ENCODE measurements at regions not wholly inside any gene's neighbourhood (a gene's known extent, or its start where the extent isn't known, plus 50 kb on each side); places are given as distances from the start of the nearest gene placed in this dataset.

- Histone ChIP-seq H3K27me3 (ENCODE audit: insufficient read depth, low read depth, severe bottlenecking) (no peaks in the 10 kb centered on the region), H3K4me3 (ENCODE audit: low read depth, low read length) (no peak overlapping the region), H3K36me3 (no peaks in the 10 kb centered on the region), H3K9me3 (ENCODE audit: severe bottlenecking) (no peaks in the 10 kb centered on the region), H3K27ac (no peak overlapping the region)
- no peak for TF ChIP-seq CTCF (IDR thresholded peaks at IDR 0.05; ENCODE audit: low read depth, low read length)
- no peak for DNase-seq
These were observed 86.5 kb upstream of the DTNA start for GRCh38 chr18:34623557-34623956.

- H3K36me3 ChIP-seq = no peaks in the 10 kb centered on the region
- no peak overlapping the region for H3K4me3 ChIP-seq (ENCODE audit: low read depth, low read length)
- no peaks in the 10 kb centered on the region for H3K9me3 ChIP-seq (ENCODE audit: severe bottlenecking)
- TF ChIP-seq CTCF (IDR thresholded peaks at IDR 0.05; ENCODE audit: low read depth, low read length) = no peak
- H3K27me3 ChIP-seq (ENCODE audit: insufficient read depth, low read depth, severe bottlenecking) = no peaks in the 10 kb centered on the region
- no peak overlapping the region for H3K27ac ChIP-seq
- DNase-seq = no peak
These were observed 85.5 kb upstream of the DTNA start for GRCh38 chr18:34624551-34624950.

- no peak for TF ChIP-seq CTCF (IDR thresholded peaks at IDR 0.05; ENCODE audit: low read depth, low read length)
- no peaks in the 10 kb centered on the region for H3K27me3 ChIP-seq (ENCODE audit: insufficient read depth, low read depth, severe bottlenecking)
- no peak overlapping the region for H3K4me3 ChIP-seq (ENCODE audit: low read depth, low read length)
- no peak for DNase-seq
- H3K36me3 ChIP-seq = no peaks in the 10 kb centered on the region
- H3K9me3 ChIP-seq (ENCODE audit: severe bottlenecking) = no peaks in the 10 kb centered on the region
- no peak overlapping the region for H3K27ac ChIP-seq
These were observed 83.5 kb upstream of the DTNA start for GRCh38 chr18:34626404-34627136.

- no peak overlapping the region for H3K4me3 ChIP-seq (ENCODE audit: low read depth, low read length)
- H3K27ac ChIP-seq = no peak overlapping the region
- DNase-seq = no peak
- H3K36me3 ChIP-seq = no peaks in the 10 kb centered on the region
- H3K27me3 ChIP-seq (ENCODE audit: insufficient read depth, low read depth, severe bottlenecking) = no peaks in the 10 kb centered on the region
- TF ChIP-seq CTCF (IDR thresholded peaks at IDR 0.05; ENCODE audit: low read depth, low read length) = no peak
- H3K9me3 ChIP-seq (ENCODE audit: severe bottlenecking) = no peaks in the 10 kb centered on the region
These were observed 82.8 kb upstream of the DTNA start for GRCh38 chr18:34627137-34627920.

GRCh38 chr18:34631093-34631966 is 78.8 kb upstream of the DTNA start:
- no peaks in the 10 kb centered on the region for H3K9me3 ChIP-seq (ENCODE audit: severe bottlenecking)
- H3K27me3 ChIP-seq (ENCODE audit: insufficient read depth, low read depth, severe bottlenecking) = no peaks in the 10 kb centered on the region
- no peak overlapping the region for H3K4me3 ChIP-seq (ENCODE audit: low read depth, low read length)
- no peak overlapping the region for H3K27ac ChIP-seq
- no peak for DNase-seq
- TF ChIP-seq CTCF (IDR thresholded peaks at IDR 0.05; ENCODE audit: low read depth, low read length) = no peak
- no peaks in the 10 kb centered on the region for H3K36me3 ChIP-seq
